ENCODE measurements at regions not wholly inside any gene's neighbourhood (a gene's known extent, or its start where the extent isn't known, plus 50 kb on each side); places are given as distances from the start of the nearest gene placed in this dataset.

- no peak for TF ChIP-seq CTCF (IDR thresholded peaks at IDR 0.05)
- no peak for TF ChIP-seq POLR2AphosphoS5 (IDR thresholded peaks at IDR 0.05)
- TF ChIP-seq EP300 (IDR thresholded peaks at IDR 0.05), result no peak
- no peak for TF ChIP-seq POLR2A (IDR thresholded peaks at IDR 0.05)
Observed at GRCh38 chr3:28856796-28857195, 424.1 kb upstream of the RBMS3 start.

All from upper lobe of left lung (tissue), 4 donors.